Cardiac fibroblast (primary cell): ENCODE measurements at regions not wholly inside any gene's neighbourhood (a gene's known extent, or its start where the extent isn't known, plus 50 kb on each side); places are given as distances from the start of the nearest gene placed in this dataset.

ENCODE experiments used
- DNase-seq, 2 donors: peaks; one replicate each; pipeline versions ENCODE4 v3.0.0 to v3.0.0-alpha.2; 2010; ENCODE audit warnings: low read depth in 2 of 2
- H3K4me3 ChIP-seq, 2 donors: replicated peaks in 1 of 2; 1 replicate in 1 of 2; 2 replicates in 1 of 2; pipeline ENCODE4 v1.5.1; 2011; ENCODE audit warnings: low read depth in 2 of 2, low read length in 2 of 2, mild to moderate bottlenecking in 2 of 2, moderate library complexity in 1 of 2
- TF ChIP-seq, protein P1 (sequence below): IDR thresholded peaks from one replicate; pipeline ENCODE4 v1.5.1; 2011; ENCODE audit warnings: low read depth, mild to moderate bottlenecking, low read length, inconsistent platforms

DNA sequence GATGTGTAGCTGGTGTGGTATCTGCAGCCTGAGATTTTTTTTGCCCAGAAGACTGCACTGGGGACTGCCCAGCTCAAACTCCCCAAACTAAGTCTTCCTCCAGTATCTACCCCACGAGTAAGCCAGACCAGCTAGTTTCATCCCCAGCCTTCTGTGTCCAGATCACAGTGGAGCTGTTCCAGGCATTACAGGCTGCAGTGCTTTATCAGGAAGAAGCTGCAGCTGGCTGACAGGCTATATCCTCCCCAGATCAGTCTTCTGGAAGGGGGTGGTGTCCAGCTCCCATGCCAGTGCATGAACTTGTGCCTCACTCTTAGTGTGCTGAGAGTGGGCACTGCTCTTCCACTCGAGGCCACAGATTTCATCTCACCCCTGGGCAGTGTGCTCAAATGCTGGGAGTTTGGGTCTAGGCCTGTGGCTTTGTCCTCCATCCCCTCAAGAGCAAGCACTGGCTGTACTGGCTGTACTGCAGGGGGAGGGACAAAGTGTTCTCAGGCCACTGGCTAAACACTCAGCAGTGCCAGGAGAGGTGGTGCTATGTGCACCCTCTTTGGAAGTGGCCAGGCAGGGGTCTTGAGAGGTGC lies 679.1 kb upstream of the COBL start:
- TF ChIP-seq, protein P1, sequence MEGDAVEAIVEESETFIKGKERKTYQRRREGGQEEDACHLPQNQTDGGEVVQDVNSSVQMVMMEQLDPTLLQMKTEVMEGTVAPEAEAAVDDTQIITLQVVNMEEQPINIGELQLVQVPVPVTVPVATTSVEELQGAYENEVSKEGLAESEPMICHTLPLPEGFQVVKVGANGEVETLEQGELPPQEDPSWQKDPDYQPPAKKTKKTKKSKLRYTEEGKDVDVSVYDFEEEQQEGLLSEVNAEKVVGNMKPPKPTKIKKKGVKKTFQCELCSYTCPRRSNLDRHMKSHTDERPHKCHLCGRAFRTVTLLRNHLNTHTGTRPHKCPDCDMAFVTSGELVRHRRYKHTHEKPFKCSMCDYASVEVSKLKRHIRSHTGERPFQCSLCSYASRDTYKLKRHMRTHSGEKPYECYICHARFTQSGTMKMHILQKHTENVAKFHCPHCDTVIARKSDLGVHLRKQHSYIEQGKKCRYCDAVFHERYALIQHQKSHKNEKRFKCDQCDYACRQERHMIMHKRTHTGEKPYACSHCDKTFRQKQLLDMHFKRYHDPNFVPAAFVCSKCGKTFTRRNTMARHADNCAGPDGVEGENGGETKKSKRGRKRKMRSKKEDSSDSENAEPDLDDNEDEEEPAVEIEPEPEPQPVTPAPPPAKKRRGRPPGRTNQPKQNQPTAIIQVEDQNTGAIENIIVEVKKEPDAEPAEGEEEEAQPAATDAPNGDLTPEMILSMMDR, result no peak
- DNase-seq, result no peak
- no peak overlapping the region for H3K4me3 ChIP-seq

DNA sequence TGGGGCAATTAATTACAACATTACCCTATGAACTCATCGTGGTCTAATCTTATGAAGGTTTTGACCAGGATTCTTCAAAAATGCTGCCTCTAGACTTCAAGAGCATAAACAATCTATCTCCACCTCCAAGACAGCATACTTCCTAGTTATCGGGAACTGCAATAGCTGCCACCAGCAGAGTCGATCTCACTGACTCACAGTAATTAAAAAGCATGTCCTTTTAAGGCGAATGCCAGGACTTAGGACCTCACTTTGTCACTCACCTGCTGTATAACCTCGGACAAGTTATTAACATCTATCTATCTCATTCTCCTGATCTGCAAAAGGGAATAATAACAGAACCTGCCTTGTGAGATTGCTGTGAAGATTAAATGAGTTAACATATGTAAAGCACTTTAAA lies 666.0 kb upstream of the COBL start:
- DNase-seq, result no peak
- TF ChIP-seq, protein P1, result no peak

DNA sequence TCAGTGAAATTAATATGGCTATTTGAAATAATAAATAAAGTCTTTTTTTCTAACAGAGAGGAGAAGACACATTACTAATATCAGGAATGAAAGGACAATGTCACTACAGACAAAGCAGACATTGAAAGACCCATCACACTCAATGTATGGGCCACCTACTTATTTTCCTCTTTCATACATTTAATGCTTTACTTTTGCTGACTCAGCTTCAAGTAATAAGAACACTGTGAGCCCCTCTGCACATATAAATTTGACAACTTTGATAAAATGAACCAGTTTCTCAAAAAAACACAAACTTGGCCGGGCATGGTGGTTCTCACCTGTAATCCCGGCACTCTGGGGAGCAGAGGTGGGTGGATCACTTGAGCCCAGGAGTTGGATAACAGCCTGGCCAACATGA lies 664.2 kb upstream of the COBL start:
- TF ChIP-seq, protein P1, result no peak
- H3K4me3 ChIP-seq, result no peak overlapping the region
- DNase-seq, result no peak

More for the DNA sequence above, 666.0 kb upstream of the COBL start:
- no peak overlapping the region for H3K4me3 ChIP-seq

DNA sequence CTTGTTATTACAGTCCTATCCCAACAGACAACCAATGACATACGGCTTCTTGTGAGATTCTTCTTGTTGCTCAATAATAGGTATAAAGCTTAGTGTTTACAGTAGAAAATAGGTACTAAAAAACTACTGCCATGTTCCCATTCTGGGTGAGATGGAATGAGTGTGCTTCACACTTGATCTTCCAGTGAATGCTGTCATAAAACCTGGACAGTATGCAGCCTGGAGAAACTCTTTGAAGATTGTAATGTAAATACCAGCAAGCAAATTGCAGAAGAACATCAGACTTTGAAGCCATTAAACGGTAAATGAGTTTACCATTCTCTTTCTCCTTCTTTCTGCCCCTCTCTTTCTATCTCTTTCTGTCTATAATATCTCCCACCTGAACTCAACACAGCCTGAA lies 663.7 kb upstream of the COBL start:
- DNase-seq, result no peak
- TF ChIP-seq, protein P1, result no peak
- H3K4me3 ChIP-seq, result no peak overlapping the region

DNA sequence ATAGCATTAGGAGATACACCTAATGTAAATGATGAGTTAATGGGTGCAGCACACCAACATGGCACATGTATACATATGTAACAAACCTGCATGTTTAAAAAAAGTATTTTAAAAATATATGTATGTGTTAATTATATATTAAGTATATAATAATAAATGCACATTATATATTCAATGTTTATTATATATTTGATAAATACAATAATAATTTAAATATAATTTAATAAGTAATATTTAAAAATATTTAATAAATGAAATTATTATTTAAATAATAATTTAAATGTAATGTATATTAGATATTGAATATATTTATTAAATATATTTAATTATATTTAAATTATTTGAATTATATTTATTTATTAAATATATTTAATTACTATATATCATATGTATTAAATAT lies 661.3 kb upstream of the COBL start:
- TF ChIP-seq, protein P1, result no peak
- no peak overlapping the region for H3K4me3 ChIP-seq
- no peak for DNase-seq

DNA sequence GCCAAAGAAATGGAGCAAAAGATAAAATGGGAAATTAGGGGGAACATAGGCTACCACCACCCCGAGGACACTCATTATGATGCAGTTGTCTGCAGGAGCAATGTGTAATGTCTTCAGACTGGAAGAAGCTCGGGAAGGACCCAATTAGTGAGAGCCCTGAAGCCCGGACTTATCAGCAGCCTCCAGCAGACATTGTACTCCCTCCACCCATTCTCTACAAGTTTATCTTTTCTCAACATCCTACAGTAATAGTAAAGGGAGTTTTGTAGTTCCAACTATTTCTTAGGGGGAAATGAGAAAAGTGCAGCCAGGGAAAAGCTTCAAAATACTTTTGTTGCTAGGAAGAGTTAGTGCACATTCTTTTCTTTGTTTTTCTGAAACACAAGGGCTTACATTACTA lies 657.3 kb upstream of the COBL start:
- TF ChIP-seq, protein P1, result no peak
- no peak overlapping the region for H3K4me3 ChIP-seq
- DNase-seq, result no peak

DNA sequence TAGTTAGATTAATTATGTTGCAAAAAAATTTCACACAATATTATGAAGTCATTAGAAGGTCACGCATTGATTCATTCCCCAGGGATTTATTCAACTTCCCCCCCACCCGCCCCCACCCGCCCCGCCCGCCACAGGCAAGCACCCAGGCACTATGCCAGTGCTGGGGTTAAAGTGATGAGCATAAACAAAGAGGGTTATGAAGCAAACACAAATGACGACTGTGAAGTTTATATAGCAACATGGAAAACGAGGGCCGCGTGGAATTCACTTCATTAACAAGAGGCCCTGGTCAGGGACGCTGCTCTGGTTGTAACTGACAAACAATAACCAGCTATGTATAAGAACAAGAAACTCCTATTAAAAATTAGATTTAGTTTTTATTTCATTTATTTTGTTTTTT lies 656.5 kb upstream of the COBL start:
- no peak for DNase-seq
- no peak overlapping the region for H3K4me3 ChIP-seq
- TF ChIP-seq, protein P1, result no peak
